ENCODE measurements at regions not wholly inside any gene's neighbourhood (a gene's known extent, or its start where the extent isn't known, plus 50 kb on each side); places are given as distances from the start of the nearest gene placed in this dataset.

- H3K27me3 ChIP-seq = no peaks in the 10 kb centered on the region
- no peak for TF ChIP-seq CTCF (IDR thresholded peaks at IDR 0.05)
Observed at GRCh38 chr5:100273846-100274580, 261.2 kb upstream of the FAM174A start.

DNA sequence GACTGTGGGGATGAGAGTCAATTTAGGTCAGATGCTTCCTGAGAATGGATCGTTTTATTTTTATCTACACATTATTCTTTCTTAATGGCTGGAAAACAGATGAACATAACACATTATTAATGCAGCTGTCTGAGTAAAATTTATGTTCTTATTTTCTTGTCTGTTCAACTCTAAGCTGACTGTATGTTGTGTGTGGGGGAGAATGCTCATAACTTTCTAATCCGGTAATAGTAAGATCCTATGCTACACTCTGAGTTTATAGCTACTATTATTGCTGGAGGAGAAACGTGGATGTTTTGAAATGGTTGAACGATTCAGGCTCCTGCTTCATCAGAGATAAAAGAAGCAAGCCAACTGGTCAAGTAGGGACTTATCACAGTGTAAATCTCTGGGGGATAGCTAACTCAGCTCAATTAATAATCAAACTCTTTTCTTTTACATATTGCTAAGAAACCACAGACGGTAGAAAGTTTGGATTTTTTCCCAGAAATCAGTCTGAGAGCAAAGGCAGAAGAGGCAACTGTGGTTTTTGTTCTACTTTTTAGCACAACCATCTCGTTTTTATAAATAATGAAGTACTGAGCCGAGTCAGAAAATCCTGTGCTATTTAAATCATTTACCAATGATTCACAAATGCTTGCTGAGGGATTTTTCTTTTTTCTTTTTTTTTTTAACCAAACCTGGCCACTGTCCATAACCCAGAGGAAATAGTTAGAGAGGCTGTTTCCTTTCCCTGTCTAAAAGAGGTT lies 265.0 kb upstream of the FAM174A start:
- DNase-seq (ENCODE audit: low spot score in 2 of 2) = no peak
- TF ChIP-seq CTCF (IDR thresholded peaks at IDR 0.05) = no peak
- Histone ChIP-seq H3K27me3 (no peaks in the 10 kb centered on the region), H3K36me3 (no peaks in the 10 kb centered on the region), H3K4me3 (no peak overlapping the region), H3K4me1 (no peaks in the 10 kb centered on the region), H3K27ac (no peak overlapping the region), H3K9me3 (no peaks in the 10 kb centered on the region)
- intact Hi-C loops (cut with DNase I) = no loop called here

More at GRCh38 chr5:100273846-100274580, 261.2 kb upstream of the FAM174A start:
- Histone ChIP-seq H3K4me1 (no peaks in the 10 kb centered on the region), H3K9me3 (no peaks in the 10 kb centered on the region), H3K4me3 (no peak overlapping the region), H3K36me3 (no peaks in the 10 kb centered on the region), H3K27ac (no peak overlapping the region)
- no peak for DNase-seq (ENCODE audit: low spot score in 2 of 2)
- intact Hi-C loops (cut with DNase I) = no loop called here

- Histone ChIP-seq H3K27me3 (no peaks in the 10 kb centered on the region), H3K4me3 (no peak overlapping the region), H3K4me1 (no peaks in the 10 kb centered on the region), H3K27ac (no peak overlapping the region), H3K36me3 (no peaks in the 10 kb centered on the region), H3K9me3 (no peaks in the 10 kb centered on the region)
- DNase-seq (ENCODE audit: low spot score in 2 of 2) = no peak
- intact Hi-C loops (cut with DNase I) = no loop called here
- TF ChIP-seq CTCF (IDR thresholded peaks at IDR 0.05) = no peak
Observed at GRCh38 chr5:100260968-100261367, 274.2 kb upstream of the FAM174A start.

GRCh38 chr5:100252944-100253343 lies 282.2 kb upstream of the FAM174A start:
- H3K36me3 ChIP-seq = no peaks in the 10 kb centered on the region
- H3K4me3 ChIP-seq = no peak overlapping the region
- no peaks in the 10 kb centered on the region for H3K9me3 ChIP-seq
- H3K27ac ChIP-seq = no peak overlapping the region
- TF ChIP-seq CTCF (IDR thresholded peaks at IDR 0.05) = no peak
- intact Hi-C loops (cut with DNase I) = no loop called here
- H3K27me3 ChIP-seq = no peaks in the 10 kb centered on the region
- no peaks in the 10 kb centered on the region for H3K4me1 ChIP-seq
- DNase-seq (ENCODE audit: low spot score in 2 of 2) = no peak

- H3K4me3 ChIP-seq = no peak overlapping the region
- H3K36me3 ChIP-seq = no peaks in the 10 kb centered on the region
- intact Hi-C loops (cut with DNase I) = no loop called here
- DNase-seq (ENCODE audit: low spot score in 2 of 2) = no peak
- TF ChIP-seq CTCF (IDR thresholded peaks at IDR 0.05) = no peak
- no peaks in the 10 kb centered on the region for H3K27me3 ChIP-seq
- no peaks in the 10 kb centered on the region for H3K9me3 ChIP-seq
- H3K27ac ChIP-seq = no peak overlapping the region
- H3K4me1 ChIP-seq = no peaks in the 10 kb centered on the region
Observed at GRCh38 chr5:100252037-100252436, 283.1 kb upstream of the FAM174A start.

All from ascending aorta (tissue), 2 donors.